Peyer's patch (tissue), 4 donors: ENCODE measurements at regions not wholly inside any gene's neighbourhood (a gene's known extent, or its start where the extent isn't known, plus 50 kb on each side); places are given as distances from the start of the nearest gene placed in this dataset.

Experiments
- POLR2A ChIP-seq, 2 donors: fragments of 450-650 bp; IDR thresholded peaks; one replicate each; pipeline ENCODE4 v1.5.1; 2017; ENCODE audit warnings: antibody characterized with exemption in 2 of 2, mild to moderate bottlenecking in 2 of 2, moderate library complexity in 2 of 2
- TF ChIP-seq, protein P1 (sequence below), 6 experiments: fragments of 450-650 bp in 4 of 6; fragments of 200-600 bp in 2 of 6; sonication (generic) in 1 of 6; IDR thresholded peaks; one replicate each; pipeline ENCODE4 v1.5.1; 2017 to 2019; ENCODE audit warnings: antibody characterized with exemption in 6 of 6, mild to moderate bottlenecking in 3 of 6, moderate library complexity in 1 of 6

DNA sequence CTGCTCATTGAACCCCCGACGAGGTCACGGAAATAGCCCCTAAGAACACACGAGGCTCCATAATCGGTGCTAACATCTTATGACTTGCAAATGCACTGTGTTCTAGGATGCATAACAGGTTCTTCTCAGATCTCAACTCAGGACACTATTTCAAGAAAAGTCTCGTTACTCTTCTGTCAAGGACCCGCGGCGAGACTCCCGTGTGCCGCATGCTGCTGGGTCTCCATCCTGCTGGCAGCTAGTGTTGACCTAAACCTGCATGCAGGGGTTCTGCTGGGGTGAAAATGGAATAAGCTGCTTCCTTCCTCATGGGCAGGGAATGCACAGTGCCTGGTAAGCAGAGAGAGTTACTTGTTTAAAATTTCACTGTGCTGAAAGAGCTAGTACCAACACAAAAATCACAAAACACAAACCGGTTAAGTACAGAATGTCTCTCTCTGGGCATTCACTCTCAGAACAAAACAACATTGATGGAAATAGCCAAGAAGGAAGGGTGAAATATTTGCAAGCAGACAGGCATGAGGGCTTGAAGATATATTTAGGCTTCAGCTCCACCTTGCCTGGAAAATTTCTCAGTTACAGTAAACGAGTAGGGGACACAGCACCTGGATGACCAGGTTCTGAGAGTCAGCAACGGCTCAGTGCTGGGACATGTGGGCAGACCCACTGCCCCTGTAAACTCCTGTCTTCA lies 416.5 kb downstream of the GADD45G start:
- TF ChIP-seq, protein P1, sequence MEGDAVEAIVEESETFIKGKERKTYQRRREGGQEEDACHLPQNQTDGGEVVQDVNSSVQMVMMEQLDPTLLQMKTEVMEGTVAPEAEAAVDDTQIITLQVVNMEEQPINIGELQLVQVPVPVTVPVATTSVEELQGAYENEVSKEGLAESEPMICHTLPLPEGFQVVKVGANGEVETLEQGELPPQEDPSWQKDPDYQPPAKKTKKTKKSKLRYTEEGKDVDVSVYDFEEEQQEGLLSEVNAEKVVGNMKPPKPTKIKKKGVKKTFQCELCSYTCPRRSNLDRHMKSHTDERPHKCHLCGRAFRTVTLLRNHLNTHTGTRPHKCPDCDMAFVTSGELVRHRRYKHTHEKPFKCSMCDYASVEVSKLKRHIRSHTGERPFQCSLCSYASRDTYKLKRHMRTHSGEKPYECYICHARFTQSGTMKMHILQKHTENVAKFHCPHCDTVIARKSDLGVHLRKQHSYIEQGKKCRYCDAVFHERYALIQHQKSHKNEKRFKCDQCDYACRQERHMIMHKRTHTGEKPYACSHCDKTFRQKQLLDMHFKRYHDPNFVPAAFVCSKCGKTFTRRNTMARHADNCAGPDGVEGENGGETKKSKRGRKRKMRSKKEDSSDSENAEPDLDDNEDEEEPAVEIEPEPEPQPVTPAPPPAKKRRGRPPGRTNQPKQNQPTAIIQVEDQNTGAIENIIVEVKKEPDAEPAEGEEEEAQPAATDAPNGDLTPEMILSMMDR (IDR thresholded peaks at IDR 0.05), result no peak
- TF ChIP-seq POLR2A (IDR thresholded peaks at IDR 0.05), result no peak
